Thymus (tissue), 11 donors: ENCODE measurements at regions not wholly inside any gene's neighbourhood (a gene's known extent, or its start where the extent isn't known, plus 50 kb on each side); places are given as distances from the start of the nearest gene placed in this dataset.

ENCODE experiments used
- DNase-seq, 9 donors: peaks; one replicate each; pipeline ENCODE4 v3.0.0-alpha.2; 2013; ENCODE audit warnings: low spot score in 9 of 9, low read depth in 6 of 9, missing footprints in 1 of 9
- H3K27ac ChIP-seq, 2 donors: one replicate each; pipeline ENCODE4 v1.5.1; 2013; ENCODE audit warnings: control low read depth in 1 of 2, low read depth in 1 of 2, low read length in 1 of 2, mild to moderate bottlenecking in 1 of 2, moderate library complexity in 1 of 2
- H3K27me3 ChIP-seq, 2 donors: one replicate each; pipeline ENCODE4 v1.5.1; 2013; ENCODE audit warnings: low read length in 1 of 2; ENCODE audit not compliant: control insufficient read depth in 2 of 2, insufficient read depth in 1 of 2
- H3K36me3 ChIP-seq, 2 donors: one replicate each; pipeline ENCODE4 v1.5.1; 2013; ENCODE audit warnings: low read length in 1 of 2, mild to moderate bottlenecking in 1 of 2, moderate library complexity in 1 of 2; ENCODE audit not compliant: control insufficient read depth in 2 of 2, insufficient read depth in 2 of 2
- H3K4me1 ChIP-seq, 2 donors: one replicate each; pipeline ENCODE4 v1.5.1; 2013; ENCODE audit warnings: low read length in 2 of 2; ENCODE audit not compliant: control insufficient read depth in 2 of 2, insufficient read depth in 2 of 2
- H3K4me3 ChIP-seq, 2 donors: one replicate each; pipeline ENCODE4 v1.5.1; 2013; ENCODE audit warnings: low read length in 2 of 2, control low read depth in 1 of 2, mild to moderate bottlenecking in 1 of 2
- H3K9me3 ChIP-seq, 2 donors: one replicate each; pipeline ENCODE4 v1.5.1; 2013; ENCODE audit warnings: low read length in 1 of 2, mild to moderate bottlenecking in 1 of 2; ENCODE audit not compliant: control insufficient read depth in 2 of 2, insufficient read depth in 1 of 2
- WGBS: extraction: QIAGEN DNeasy Blood & Tissue Kit; methylation state at CpG from one replicate; pipeline ENCODE4 v1.1.7; 2013; 5-methylcytosine and 5-hydroxymethylcytosine counted together
- donor health status: healthy.

- no peaks in the 10 kb centered on the region for H3K36me3 ChIP-seq
- H3K4me1 ChIP-seq, result peaks cover 4 to 11% of the 10 kb centered on the region in 2 donors
- no peak for DNase-seq
- H3K27me3 ChIP-seq, result peaks cover 0 to 2% of the 10 kb centered on the region in 2 donors
- H3K9me3 ChIP-seq, result peaks cover 0 to 4% of the 10 kb centered on the region in 2 donors
- no peak overlapping the region for H3K4me3 ChIP-seq
- WGBS, result 95% methylated on average over 30 of the region's 30 CpGs
- H3K27ac ChIP-seq, result no peak overlapping the region
These were observed 51.2 kb downstream of the FOXL3 start for GRCh38 chr7:340979-341694.

DNA sequence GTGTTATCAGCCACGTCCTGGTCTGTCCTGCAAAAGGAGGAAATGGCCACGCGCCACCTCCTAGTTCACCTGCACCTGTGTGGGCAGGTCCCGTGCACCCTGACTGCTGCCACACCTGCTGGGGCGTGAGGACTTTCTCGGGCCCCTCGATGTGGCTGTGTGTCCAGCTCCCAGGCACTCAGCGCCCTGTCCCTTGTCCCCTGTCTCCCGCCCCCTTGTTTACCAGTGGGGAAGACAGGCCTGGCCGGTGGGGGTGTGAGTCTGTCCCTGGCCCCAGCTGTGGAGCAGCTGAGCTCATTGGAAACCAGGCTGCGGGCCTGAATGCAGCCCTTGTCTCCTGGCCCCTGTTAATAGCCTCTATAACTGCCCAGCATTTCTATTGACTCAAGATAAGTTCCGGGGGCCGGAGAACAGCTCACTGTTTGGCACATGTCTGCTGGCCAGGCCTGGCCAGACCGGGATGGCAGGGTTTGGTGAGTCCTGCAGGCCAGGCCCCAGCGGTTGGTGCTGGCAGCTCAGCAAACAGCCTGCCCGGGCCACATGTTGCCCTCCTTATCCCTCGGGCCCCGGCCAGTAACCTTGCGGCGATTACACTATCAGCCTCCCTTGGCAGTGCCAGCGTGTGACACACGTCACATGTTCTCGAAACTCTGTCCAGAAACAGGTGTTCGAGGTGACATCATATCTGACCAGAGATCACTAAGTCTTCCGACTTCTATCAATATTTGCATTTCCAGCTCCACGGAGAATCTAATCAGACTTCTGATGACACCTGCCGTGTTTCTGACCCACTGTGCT lies 52.1 kb downstream of the FOXL3 start:
- DNase-seq, result no peak
- WGBS, result 93% methylated on average over 27 of the region's 27 CpGs
- Histone ChIP-seq H3K27me3 (peaks cover 0 to 2% of the 10 kb centered on the region in 2 donors), H3K27ac (no peak overlapping the region), H3K4me1 (peaks cover 4 to 8% of the 10 kb centered on the region in 2 donors), H3K36me3 (no peaks in the 10 kb centered on the region), H3K9me3 (peaks cover 0 to 4% of the 10 kb centered on the region in 2 donors), H3K4me3 (no peak overlapping the region)

DNA sequence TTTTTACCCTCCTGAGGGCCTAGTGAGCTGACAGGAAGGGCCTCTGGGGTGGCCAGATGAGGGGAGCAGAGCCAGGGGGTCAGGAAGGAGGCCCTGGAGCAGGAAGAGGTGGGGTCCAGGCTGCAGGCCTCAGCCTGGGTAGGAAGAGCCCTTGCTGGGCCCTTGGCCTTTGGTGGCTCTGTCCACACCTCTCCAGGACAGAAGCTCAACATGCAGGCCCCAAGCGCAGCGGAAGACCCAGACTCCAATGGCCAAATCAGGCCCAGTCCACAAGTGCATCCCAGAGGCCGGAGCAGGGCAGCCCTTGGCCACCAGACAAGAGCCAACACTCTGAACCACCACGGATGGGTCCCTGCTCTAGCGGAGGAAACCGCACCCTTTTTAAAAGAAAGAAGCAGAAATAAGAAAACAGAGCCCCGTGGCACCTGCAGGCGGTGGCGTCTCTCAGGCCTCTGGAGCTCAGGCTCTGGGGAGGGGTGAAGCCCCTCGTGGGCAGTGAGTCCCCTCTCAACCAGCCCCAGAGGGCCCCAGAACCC lies 52.8 kb downstream of the FOXL3 start:
- DNase-seq, result no peak
- H3K27me3 ChIP-seq, result peaks cover 0 to 2% of the 10 kb centered on the region in 2 donors
- H3K36me3 ChIP-seq, result no peaks in the 10 kb centered on the region
- WGBS, result 90% methylated on average over 10 of the region's 10 CpGs
- H3K27ac ChIP-seq, result no peak overlapping the region
- H3K4me1 ChIP-seq, result peaks cover 0 to 1% of the 10 kb centered on the region in 2 donors
- H3K9me3 ChIP-seq, result peaks cover 0 to 10% of the 10 kb centered on the region in 2 donors
- H3K4me3 ChIP-seq, result no peak overlapping the region

DNA sequence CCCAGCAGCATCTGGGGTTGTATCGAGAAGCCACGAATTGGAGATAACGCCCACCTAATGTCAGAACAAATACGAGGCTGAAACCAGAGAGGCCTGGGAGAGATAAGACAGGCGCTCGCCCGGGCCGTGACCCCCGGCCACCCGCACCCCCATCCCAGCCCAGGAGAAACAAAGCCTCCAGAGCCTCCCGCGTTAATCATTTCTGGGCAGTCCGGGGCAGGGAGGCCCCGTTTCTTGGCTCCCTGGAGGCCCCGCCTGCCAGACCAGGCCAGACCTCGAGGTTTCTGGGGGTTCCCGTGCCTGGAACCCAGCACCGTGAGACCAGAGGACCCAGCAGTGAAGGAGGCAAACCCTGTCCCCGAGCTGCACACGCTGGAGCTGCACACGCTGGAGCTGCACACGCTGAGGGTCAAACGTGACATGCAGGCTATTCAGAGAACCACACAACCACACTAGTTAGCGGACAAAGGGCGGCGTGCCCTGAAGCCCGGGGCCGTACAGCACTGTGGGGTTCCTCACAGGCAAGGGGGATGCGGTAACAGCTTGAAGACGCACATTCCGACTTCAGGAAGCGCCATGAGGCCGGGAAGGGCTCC lies 53.4 kb downstream of the FOXL3 start:
- no peaks in the 10 kb centered on the region for H3K36me3 ChIP-seq
- peaks cover 0 to 2% of the 10 kb centered on the region in 2 donors for H3K27me3 ChIP-seq
- H3K9me3 ChIP-seq, result peaks cover 0 to 10% of the 10 kb centered on the region in 2 donors
- no peaks in the 10 kb centered on the region for H3K4me1 ChIP-seq
- no peak overlapping the region for H3K4me3 ChIP-seq
- 95% methylated on average over 33 of the region's 33 CpGs for WGBS
- no peak overlapping the region for H3K27ac ChIP-seq
- DNase-seq, result no peak

DNA sequence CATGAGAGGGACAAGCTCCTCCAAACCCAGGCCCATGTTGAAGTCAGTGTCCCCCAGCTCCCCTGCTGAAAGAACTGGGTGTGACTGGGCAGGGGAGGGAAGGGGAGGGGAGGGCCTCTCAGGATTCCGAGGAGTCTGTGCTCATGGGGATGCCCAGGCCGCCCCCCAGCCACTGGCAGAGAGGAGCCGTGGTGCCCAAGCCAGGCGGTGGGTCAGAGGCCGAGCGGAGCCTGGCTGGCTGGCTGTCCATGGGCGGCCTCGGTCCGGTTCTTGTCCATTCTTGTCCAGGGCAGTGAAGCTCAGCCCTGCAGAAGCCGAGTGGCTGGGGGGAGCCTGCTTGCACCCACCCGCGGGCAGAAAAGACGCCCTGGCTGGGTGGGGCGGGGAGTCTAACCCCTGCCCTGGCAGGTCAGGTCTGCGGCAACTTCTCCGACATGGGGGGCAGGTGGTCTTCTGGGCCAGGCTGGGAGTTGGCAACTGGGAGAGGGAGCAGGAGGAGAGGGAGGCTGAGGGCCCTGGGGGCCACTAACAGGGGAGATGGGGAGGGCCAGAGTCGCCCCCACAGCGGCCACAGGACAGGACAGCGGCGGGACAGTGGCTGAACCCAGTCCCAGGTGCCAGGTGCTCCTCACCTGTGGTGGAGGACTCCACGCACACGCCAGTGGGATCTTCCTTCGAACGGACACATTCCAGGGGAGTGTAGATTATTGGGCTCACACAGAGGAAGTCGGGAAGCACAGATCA lies 54.1 kb downstream of the FOXL3 start:
- Histone ChIP-seq H3K4me3 (no peak overlapping the region), H3K4me1 (no peaks in the 10 kb centered on the region), H3K27me3 (no peaks in the 10 kb centered on the region), H3K27ac (no peak overlapping the region), H3K36me3 (no peaks in the 10 kb centered on the region), H3K9me3 (peaks cover 0 to 10% of the 10 kb centered on the region in 2 donors)
- no peak for DNase-seq
- 96% methylated on average over 25 of the region's 25 CpGs for WGBS

DNA sequence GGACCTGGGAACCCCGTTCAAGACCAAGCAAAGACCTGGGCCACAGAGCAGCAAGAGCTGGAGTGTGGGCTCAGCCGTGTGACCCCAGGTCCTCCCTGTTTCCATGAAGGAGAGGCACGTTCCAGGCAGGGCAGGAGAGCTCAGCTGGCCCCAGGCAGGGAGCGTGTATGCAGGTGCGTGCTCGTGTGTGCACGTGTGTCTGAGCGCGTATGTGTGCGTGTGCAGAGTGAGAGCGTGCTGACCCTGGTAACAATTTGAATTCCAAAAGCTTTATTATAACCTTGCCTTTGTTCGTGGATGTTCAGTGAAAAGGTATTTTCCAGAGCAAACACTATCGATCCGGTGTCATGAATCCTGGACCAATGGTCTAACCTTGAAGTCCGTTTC lies 54.6 kb downstream of the FOXL3 start:
- no peak overlapping the region for H3K4me3 ChIP-seq
- DNase-seq, result no peak
- H3K4me1 ChIP-seq, result no peaks in the 10 kb centered on the region
- no peaks in the 10 kb centered on the region for H3K36me3 ChIP-seq
- H3K27me3 ChIP-seq, result no peaks in the 10 kb centered on the region
- 92% methylated on average over 15 of the region's 15 CpGs for WGBS
- peaks cover 0 to 10% of the 10 kb centered on the region in 2 donors for H3K9me3 ChIP-seq
- no peak overlapping the region for H3K27ac ChIP-seq

- H3K27ac ChIP-seq, result no peak overlapping the region
- H3K9me3 ChIP-seq, result peaks cover 0 to 10% of the 10 kb centered on the region in 2 donors
- H3K4me3 ChIP-seq, result no peak overlapping the region
- peaks cover 0 to 3% of the 10 kb centered on the region in 2 donors for H3K27me3 ChIP-seq
- peaks cover 0 to 5% of the 10 kb centered on the region in 2 donors for H3K4me1 ChIP-seq
- WGBS, result 94% methylated on average over 60 of the region's 60 CpGs
- H3K36me3 ChIP-seq, result no peaks in the 10 kb centered on the region
- no peak for DNase-seq
These were observed 56.3 kb downstream of the FOXL3 start for GRCh38 chr7:346116-346898.

GRCh38 chr7:347001-347590 lies 57.1 kb downstream of the FOXL3 start:
- Histone ChIP-seq H3K27ac (no peak overlapping the region), H3K4me1 (peaks cover 6 to 13% of the 10 kb centered on the region in 2 donors), H3K27me3 (peaks cover 0 to 11% of the 10 kb centered on the region in 2 donors), H3K9me3 (peaks cover 0 to 10% of the 10 kb centered on the region in 2 donors), H3K36me3 (no peaks in the 10 kb centered on the region), H3K4me3 (no peak overlapping the region)
- WGBS, result 94% methylated on average over 20 of the region's 20 CpGs
- DNase-seq, result no peak
